ENCODE measurements at regions not wholly inside any gene's neighbourhood (a gene's known extent, or its start where the extent isn't known, plus 50 kb on each side); places are given as distances from the start of the nearest gene placed in this dataset.

DNA sequence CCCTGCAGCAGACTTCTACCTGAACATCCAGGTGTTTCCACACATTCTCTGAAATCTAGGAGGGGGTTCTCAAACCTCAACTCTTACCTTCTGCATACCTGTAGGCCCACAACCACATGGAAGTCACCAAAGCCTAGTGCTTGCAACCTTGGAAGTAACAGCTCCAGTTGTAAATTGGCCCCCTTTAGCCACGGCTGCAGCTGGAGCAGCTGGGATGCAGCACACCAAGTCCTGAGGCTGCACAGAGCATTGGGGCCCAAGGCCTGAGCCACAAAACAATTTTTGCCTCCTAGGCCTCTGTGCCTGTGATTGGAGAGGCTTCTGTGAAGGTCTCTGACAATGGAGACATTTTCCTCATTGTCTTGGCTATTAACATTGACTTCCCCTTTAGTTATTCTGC lies 772.4 kb upstream of the INTU start (continued):
- TF ChIP-seq, protein P1, sequence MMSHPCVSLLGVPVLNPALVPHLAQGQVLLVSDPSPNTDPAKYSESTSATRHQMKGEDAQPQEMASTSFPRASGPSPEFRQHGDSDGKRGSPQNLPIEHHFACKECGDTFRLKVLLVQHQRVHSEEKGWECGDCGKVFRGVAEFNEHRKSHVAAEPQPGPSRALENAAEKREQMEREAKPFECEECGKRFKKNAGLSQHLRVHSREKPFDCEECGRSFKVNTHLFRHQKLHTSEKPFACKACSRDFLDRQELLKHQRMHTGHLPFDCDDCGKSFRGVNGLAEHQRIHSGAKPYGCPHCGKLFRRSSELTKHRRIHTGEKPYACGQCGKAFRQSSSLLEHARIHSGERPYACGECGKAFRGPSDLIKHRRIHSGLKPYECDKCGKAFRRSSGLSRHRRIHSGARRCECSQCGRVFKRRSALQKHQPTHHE (CRISPR knock-in tag; IDR thresholded peaks at IDR 0.05; ENCODE audit: borderline replicate concordance): no peak
- no peak for TF ChIP-seq SRF (IDR thresholded peaks at IDR 0.05; ENCODE audit: low read depth, low read length)
- no peak for TF ChIP-seq AGO1 (IDR thresholded peaks at IDR 0.05; ENCODE audit: low read depth, low read length, poor library complexity, severe bottlenecking)
- no peak for TF ChIP-seq HNRNPL (IDR thresholded peaks at IDR 0.05; ENCODE audit: low read depth, low read length)
- TF ChIP-seq, protein P2, sequence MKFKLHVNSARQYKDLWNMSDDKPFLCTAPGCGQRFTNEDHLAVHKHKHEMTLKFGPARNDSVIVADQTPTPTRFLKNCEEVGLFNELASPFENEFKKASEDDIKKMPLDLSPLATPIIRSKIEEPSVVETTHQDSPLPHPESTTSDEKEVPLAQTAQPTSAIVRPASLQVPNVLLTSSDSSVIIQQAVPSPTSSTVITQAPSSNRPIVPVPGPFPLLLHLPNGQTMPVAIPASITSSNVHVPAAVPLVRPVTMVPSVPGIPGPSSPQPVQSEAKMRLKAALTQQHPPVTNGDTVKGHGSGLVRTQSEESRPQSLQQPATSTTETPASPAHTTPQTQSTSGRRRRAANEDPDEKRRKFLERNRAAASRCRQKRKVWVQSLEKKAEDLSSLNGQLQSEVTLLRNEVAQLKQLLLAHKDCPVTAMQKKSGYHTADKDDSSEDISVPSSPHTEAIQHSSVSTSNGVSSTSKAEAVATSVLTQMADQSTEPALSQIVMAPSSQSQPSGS (CRISPR knock-in tag; IDR thresholded peaks at IDR 0.05): no peak
- no peak for TF ChIP-seq ZNF788 (CRISPR knock-in tag; IDR thresholded peaks at IDR 0.05; ENCODE audit: borderline replicate concordance)
- no peak for TF ChIP-seq ATM (IDR thresholded peaks at IDR 0.05; ENCODE audit: borderline replicate concordance)

DNA sequence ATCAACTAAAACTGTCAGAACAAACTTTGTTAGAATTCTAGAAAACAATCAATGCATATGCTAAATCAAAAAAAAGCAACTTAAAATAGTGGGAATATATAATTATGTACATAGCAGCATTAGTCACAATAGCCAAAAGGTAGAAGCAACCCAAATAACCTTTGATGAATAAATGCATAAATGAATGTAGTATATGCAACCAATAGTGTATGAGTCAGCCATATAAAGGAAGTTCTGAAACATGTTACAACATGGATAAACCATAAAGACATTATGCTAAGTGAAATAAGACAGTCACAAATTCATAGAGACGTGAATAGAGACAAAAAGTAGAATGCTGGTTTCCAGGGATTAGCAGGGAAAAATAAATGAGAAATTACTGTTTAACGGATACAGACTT lies 762.8 kb upstream of the INTU start:
- Histone ChIP-seq H3K79me2 (ENCODE audit: insufficient read depth, low read length) (no peaks in the 10 kb centered on the region), H3K4me2 (ENCODE audit: low read depth, low read length) (no peak overlapping the region), H3K27me3 (ENCODE audit: control insufficient read depth in 1 of 2, insufficient read depth in 2 of 2, low read length in 2 of 2) (no peaks in the 10 kb centered on the region), H3K9me3 (ENCODE audit: low read length) (peaks cover 47% of the 10 kb centered on the region), H3K4me1 (ENCODE audit: insufficient read depth, low read length) (no peaks in the 10 kb centered on the region), H2AFZ (ENCODE audit: low read length) (no peak overlapping the region), H3K36me3 (replicated peaks in 1 of 2; ENCODE audit: control insufficient read depth in 1 of 2, insufficient read depth in 2 of 2, low read length in 2 of 2) (no peaks in the 10 kb centered on the region), H4K20me1 (ENCODE audit: insufficient read depth, low read length) (no peaks in the 10 kb centered on the region), H3K27ac (ENCODE audit: extremely low read length, insufficient read depth, low read length) (no peak overlapping the region), H3K4me3 (replicated peaks in 1 of 3; ENCODE audit: insufficient read depth in 1 of 3, low read depth in 2 of 3, low read length in 3 of 3) (no peak overlapping the region), H3K9ac (ENCODE audit: insufficient read depth, low read depth, low read length) (no peak overlapping the region)
- TF ChIP-seq KLF12 (CRISPR knock-in tag; IDR thresholded peaks at IDR 0.05; ENCODE audit: borderline replicate concordance) (no peak), ZNF44 (CRISPR knock-in tag; IDR thresholded peaks at IDR 0.05) (no peak), ZBTB3 (CRISPR knock-in tag; IDR thresholded peaks at IDR 0.05; ENCODE audit: borderline replicate concordance, low read depth) (no peak), TAF1 (CRISPR knock-in tag; IDR thresholded peaks at IDR 0.05) (no peak), NFYC (CRISPR knock-in tag; IDR thresholded peaks at IDR 0.05) (no peak), ZNF598 (CRISPR knock-in tag; IDR thresholded peaks at IDR 0.05; ENCODE audit: borderline replicate concordance) (no peak), ZNF547 (CRISPR knock-in tag; IDR thresholded peaks at IDR 0.05) (no peak), ZNF883 (CRISPR knock-in tag; IDR thresholded peaks at IDR 0.05; ENCODE audit: not compliant biosample characterization) (no peak)
- TF ChIP-seq, protein P3, sequence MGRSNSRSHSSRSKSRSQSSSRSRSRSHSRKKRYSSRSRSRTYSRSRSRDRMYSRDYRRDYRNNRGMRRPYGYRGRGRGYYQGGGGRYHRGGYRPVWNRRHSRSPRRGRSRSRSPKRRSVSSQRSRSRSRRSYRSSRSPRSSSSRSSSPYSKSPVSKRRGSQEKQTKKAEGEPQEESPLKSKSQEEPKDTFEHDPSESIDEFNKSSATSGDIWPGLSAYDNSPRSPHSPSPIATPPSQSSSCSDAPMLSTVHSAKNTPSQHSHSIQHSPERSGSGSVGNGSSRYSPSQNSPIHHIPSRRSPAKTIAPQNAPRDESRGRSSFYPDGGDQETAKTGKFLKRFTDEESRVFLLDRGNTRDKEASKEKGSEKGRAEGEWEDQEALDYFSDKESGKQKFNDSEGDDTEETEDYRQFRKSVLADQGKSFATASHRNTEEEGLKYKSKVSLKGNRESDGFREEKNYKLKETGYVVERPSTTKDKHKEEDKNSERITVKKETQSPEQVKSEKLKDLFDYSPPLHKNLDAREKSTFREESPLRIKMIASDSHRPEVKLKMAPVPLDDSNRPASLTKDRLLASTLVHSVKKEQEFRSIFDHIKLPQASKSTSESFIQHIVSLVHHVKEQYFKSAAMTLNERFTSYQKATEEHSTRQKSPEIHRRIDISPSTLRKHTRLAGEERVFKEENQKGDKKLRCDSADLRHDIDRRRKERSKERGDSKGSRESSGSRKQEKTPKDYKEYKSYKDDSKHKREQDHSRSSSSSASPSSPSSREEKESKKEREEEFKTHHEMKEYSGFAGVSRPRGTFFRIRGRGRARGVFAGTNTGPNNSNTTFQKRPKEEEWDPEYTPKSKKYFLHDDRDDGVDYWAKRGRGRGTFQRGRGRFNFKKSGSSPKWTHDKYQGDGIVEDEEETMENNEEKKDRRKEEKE (IDR thresholded peaks at IDR 0.05): no peak
- FAIRE-seq: no peak
- DNase-seq (ENCODE audit: low spot score): no peak
- no peak for ATAC-seq
- POLR2A ChIA-PET: no interaction called here
- WGBS (ENCODE audit: low lambda C conversion rate): 0% methylated on average over 2 of the region's 2 CpGs
- in situ Hi-C loops (cut with HindIII; ENCODE audit: extremely low pct_ligation_motif_present, low pct_unique_long_range_greater_than_20kb): no loop called here
- CTCF ChIA-PET (ENCODE audit: low intra/inter-chr PET ratio, low total read pairs): no interaction called here
- BruUV-seq (replicated peaks): no TSS peak
- intact Hi-C loops (cut with micrococcal nuclease; ENCODE audit: unreplicated experiment): no loop called here
